ENCODE measurements at regions not wholly inside any gene's neighbourhood (a gene's known extent, or its start where the extent isn't known, plus 50 kb on each side); places are given as distances from the start of the nearest gene placed in this dataset.

DNA sequence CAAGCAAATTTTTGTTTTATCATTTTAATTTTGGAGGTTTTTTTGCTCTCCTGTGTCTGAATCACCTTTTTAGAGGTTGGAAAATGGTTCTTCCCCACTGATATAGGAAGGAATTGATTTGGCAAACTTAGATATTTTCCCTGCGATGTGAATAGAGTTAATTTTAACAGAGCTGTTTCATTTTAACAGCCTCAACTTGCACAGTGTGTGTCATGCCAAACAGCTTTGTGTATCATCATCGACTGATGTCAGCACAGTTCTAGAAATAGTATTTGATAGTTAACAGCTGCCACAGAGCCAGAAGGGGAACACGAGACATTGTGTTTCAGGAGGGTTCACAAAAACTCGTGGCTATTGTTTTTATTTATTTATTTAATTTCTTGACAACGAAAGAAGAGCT, 243.1 kb upstream of the FOXN3 start:
- DNase-seq (ENCODE audit: low read depth), result no peak

DNA sequence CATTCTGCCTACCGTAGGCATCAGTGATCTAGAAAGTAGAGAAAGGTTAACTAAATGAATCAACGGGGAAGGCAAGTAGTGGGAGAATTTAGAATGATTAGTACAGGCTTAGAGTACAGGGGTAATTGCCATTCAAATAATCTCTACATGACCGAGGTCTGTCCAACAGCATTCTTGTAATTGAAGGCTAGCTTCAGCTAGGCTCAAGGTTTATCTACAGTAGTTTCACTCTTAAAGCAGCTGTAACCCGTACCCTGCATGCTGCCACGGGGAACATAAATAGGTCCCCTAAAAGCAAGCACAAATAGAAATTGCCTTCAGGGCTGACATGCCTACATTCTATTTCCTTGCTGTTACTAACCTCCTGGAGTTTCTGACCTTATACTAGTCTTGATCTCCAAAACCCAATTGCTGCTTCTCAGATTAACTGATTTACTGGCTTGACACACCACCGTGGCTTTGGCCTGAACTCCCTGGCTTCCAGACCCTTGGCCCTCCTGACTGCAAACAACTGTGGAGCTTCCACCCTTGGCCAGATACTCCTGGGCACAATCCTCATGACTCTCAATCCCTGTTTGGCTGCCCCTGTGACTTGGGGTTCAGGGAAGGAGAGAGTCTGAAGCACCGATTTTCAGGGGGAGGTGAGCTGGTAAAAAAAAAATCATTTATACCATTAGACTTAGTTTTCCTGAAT, 242.1 kb upstream of the FOXN3 start:
- no peak for DNase-seq (ENCODE audit: low read depth)

- DNase-seq (ENCODE audit: low read depth), result no peak
Measured at GRCh38 chr14:89657014-89657413, 240.0 kb upstream of the FOXN3 start.

- DNase-seq (ENCODE audit: low read depth), result no peak
Measured at GRCh38 chr14:89654998-89655397, 238.0 kb upstream of the FOXN3 start.

DNA sequence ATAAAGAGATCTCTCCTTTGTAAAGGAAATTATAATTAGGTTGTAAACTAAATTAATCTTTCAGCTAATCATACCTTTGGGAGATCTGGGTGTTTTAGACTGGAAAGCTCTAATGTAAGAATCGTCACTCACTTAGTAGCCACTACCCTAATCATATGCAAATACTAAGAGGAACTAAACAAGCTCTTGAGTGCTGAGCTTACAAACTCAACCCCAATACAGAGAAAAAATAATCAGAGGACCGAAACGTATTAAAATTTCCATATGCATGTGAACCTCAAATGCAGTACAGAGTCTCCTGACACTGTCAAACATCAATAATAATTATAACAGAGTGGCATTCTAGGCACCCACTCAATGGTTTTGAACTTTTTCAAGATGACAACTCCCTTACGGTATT, 235.3 kb upstream of the FOXN3 start:
- no peak for DNase-seq (ENCODE audit: low read depth)

GRCh38 chr14:89651805-89652204, 234.8 kb upstream of the FOXN3 start:
- no peak for DNase-seq (ENCODE audit: low read depth)

GRCh38 chr14:89650077-89650978, 233.3 kb upstream of the FOXN3 start:
- DNase-seq (ENCODE audit: low read depth), result no peak

GRCh38 chr14:89649451-89650075, 232.5 kb upstream of the FOXN3 start:
- DNase-seq (ENCODE audit: low read depth), result no peak

DNA sequence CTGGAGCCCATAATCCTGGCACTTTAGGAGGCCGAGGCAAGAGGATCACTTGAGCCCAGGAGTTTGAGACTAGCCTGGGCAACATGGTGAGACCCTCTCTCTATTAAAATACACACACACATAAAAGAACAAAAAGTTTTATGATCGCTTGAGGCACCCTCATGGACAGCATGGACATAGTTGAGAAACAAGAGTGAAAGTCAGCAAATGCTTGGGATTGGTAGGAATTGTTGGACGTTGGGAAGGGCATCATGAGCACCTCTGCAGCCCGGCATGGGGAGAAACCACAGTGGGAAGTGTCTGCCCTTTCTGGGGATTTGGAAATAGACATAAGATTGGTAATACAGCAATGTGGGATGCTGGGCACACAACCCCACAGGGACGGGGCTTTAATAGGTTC, 231.9 kb upstream of the FOXN3 start:
- DNase-seq (ENCODE audit: low read depth), result no peak

DNA sequence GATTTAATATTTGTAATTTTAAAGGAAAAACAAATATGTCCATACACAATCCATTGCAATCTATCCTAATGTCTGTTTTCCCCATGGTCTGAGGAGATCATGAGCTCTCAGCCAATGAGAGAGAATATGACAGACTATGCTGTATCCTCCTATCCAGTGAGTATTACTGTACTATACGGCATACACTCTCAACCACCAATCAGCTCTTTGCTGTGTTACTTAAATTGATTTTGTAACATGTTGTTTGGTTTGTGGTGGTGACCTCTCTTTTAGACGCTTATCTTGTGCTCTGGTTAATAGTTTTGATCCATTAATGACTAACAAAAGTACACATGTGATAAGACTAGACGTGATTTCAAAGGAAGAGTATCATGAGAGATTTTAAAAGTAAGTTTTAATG, 231.5 kb upstream of the FOXN3 start:
- DNase-seq (ENCODE audit: low read depth), result no peak

GRCh38 chr14:89646971-89647370, 229.9 kb upstream of the FOXN3 start:
- DNase-seq (ENCODE audit: low read depth), result no peak

GRCh38 chr14:89644641-89645040, 227.6 kb upstream of the FOXN3 start:
- no peak for DNase-seq (ENCODE audit: low read depth)

GRCh38 chr14:89641495-89642175, 224.6 kb upstream of the FOXN3 start:
- no peak for DNase-seq (ENCODE audit: low read depth)

- DNase-seq (ENCODE audit: low read depth), result no peak
Measured at GRCh38 chr14:89640141-89640540, 223.1 kb upstream of the FOXN3 start.

DNA sequence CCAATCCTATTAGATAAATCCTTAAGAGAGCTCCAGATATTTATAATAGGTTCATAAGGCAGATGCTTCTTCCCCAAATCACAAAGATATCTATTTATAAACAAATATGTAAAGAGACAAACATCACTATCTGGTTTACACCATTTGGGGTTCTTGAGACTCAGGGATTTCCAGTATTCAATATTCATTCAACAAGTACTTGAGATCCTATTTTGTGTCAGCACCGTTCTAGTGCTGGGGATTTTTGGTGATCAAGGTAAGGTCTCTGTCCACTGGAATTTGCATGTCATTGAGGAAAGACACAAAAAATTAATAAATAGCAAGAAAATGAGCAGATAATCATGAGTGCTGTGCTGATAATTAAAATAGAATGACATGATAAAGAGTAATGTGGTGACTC, 222.7 kb upstream of the FOXN3 start:
- DNase-seq (ENCODE audit: low read depth), result no peak

DNA sequence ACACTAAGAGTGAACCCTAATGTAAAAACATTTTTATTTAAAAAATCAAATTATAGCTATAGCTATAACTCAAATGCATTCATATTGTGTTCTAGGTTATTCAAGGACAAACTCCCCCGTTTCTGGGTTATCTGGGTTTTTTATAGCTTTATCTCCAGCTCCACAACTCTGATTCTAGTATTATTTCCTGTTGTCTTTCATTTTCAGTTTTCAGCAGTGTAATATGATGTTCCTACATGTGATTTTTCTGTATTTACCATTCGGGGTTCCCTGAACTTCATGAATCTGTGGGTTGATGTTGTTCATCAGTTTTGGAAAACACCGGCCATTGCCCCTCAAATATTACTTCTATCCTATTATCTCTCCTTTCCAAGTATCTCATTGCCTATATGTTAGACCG, 221.9 kb upstream of the FOXN3 start:
- DNase-seq (ENCODE audit: low read depth), result no peak

GRCh38 chr14:89637581-89637980, 220.5 kb upstream of the FOXN3 start:
- no peak for DNase-seq (ENCODE audit: low read depth)

GRCh38 chr14:89635615-89636014, 218.6 kb upstream of the FOXN3 start:
- DNase-seq (ENCODE audit: low read depth), result no peak

DNA sequence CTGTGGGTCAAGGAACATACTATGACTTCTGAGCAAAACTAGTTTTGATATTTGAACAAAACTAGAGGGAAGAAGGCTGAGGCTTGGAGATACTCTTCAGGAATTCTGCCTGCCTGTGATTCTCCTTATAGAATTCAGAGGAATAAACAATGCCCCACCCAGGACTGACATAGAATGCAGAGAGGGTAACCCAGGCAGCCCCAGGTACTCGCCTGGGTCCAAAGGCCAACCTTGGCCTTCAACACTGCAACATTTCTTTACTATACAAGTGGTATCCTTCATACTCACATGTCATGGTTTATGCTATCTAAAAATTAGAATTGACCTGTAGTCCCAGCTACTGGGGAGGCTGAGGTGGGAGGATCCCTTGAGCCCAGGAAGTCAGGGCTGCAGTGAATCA, 217.0 kb upstream of the FOXN3 start:
- no peak for DNase-seq (ENCODE audit: low read depth)

GRCh38 chr14:89630101-89630829, 213.2 kb upstream of the FOXN3 start:
- DNase-seq (ENCODE audit: low read depth), result no peak

- DNase-seq (ENCODE audit: low read depth), result no peak
Measured at GRCh38 chr14:89629383-89629782, 212.3 kb upstream of the FOXN3 start.

DNA sequence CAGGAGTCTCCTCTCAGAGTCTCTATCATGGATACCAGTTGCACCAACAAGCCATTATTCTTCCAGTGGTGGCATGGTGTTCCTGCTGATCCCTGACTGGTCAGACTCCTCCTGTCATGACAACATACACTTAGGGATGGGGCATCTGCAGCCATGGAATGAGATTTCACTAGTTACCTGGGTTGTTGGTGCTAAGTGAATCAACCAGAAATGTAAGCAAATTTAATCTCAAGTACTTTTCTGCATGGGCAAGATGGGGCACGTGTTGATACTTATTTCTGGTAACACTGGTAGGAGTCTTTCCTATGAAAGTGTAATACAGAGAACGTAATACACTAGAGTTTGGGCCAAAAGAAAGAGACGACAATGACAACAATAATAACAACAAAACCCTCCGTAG, 211.5 kb upstream of the FOXN3 start:
- no peak for DNase-seq (ENCODE audit: low read depth)
